SK-N-SH treated with all-trans-retinoic acid at 6 μM for 48 hours (cell line): ENCODE measurements at regions not wholly inside any gene's neighbourhood (a gene's known extent, or its start where the extent isn't known, plus 50 kb on each side); places are given as distances from the start of the nearest gene placed in this dataset.

Source experiments
- ATAC-seq: fragments of 200-7000 bp; cut with Tn5 transposase; 3 replicates; pipeline ENCODE4 v1.9.1; 2020; ENCODE audit warnings: mild to moderate bottlenecking, moderate library complexity
- ARNTL ChIP-seq: fragments of 450-650 bp; formaldehyde crosslinking; IDR thresholded peaks from 2 replicates; pipeline ENCODE4 v1.5.0; 2020; ENCODE audit warnings: low read depth, mild to moderate bottlenecking, moderate library complexity, borderline replicate concordance
- CSDC2 ChIP-seq: fragments of 250-450 bp; sonication (Bioruptor Pico); IDR thresholded peaks from 2 replicates; pipeline ENCODE4 v1.5.0; 2020; ENCODE audit warnings: mild to moderate bottlenecking, moderate library complexity
- ESRRG ChIP-seq: fragments of 250-450 bp; sonication (Bioruptor Pico); IDR thresholded peaks from 2 replicates; pipeline ENCODE4 v1.6.1; 2021; ENCODE audit warnings: mild to moderate bottlenecking
- GLIS3 ChIP-seq: fragments of 250-450 bp; sonication (Bioruptor Pico); IDR thresholded peaks from 2 replicates; pipeline ENCODE4 v1.5.0; 2020; ENCODE audit warnings: mild to moderate bottlenecking, moderate library complexity
- ISL1 ChIP-seq: fragments of 250-450 bp; sonication (Bioruptor Pico); IDR thresholded peaks from 2 replicates; pipeline ENCODE4 v2.1.2; 2022; ENCODE audit warnings: mild to moderate bottlenecking, moderate library complexity
- OSR1 ChIP-seq: fragments of 250-450 bp; sonication (Bioruptor Pico); IDR thresholded peaks from 2 replicates; pipeline ENCODE4 v1.8.0; 2022; ENCODE audit warnings: moderate library complexity, mild to moderate bottlenecking, inconsistent platforms
- PPARA ChIP-seq: fragments of 250-450 bp; sonication (Bioruptor Pico); IDR thresholded peaks from 2 replicates; pipeline ENCODE4 v1.5.0; 2020; ENCODE audit warnings: mild to moderate bottlenecking, borderline replicate concordance
- RARB ChIP-seq: fragments of 250-450 bp; sonication (Bioruptor Pico); IDR thresholded peaks from 2 replicates; pipeline ENCODE4 v1.8.0; 2021; ENCODE audit warnings: mild to moderate bottlenecking, moderate library complexity
- SNAI2 ChIP-seq: fragments of 250-450 bp; sonication (Bioruptor Pico); IDR thresholded peaks from 2 replicates; pipeline ENCODE4 v1.5.0; 2020; ENCODE audit warnings: mild to moderate bottlenecking, moderate library complexity
- TCF4 ChIP-seq: fragments of 250-450 bp; sonication (Bioruptor Pico); IDR thresholded peaks from 2 replicates; pipeline ENCODE4 v1.8.0; 2021; ENCODE audit warnings: mild to moderate bottlenecking, moderate library complexity, borderline replicate concordance
- TOX ChIP-seq: fragments of 250-450 bp; sonication (Bioruptor Pico); IDR thresholded peaks from 2 replicates; pipeline ENCODE4 v1.8.0; 2021; ENCODE audit warnings: mild to moderate bottlenecking, moderate library complexity, borderline replicate concordance
- ZC3H10 ChIP-seq: fragments of 250-450 bp; sonication (Bioruptor Pico); IDR thresholded peaks from 2 replicates; pipeline ENCODE4 v1.5.1; 2021; ENCODE audit warnings: mild to moderate bottlenecking, moderate library complexity
- ZFP3 ChIP-seq: fragments of 250-450 bp; sonication (Bioruptor Pico); IDR thresholded peaks from 2 replicates; pipeline ENCODE4 v1.5.0; 2020; ENCODE audit warnings: mild to moderate bottlenecking, moderate library complexity
- ZFP30 ChIP-seq: fragments of 450-650 bp; formaldehyde crosslinking; IDR thresholded peaks from 2 replicates; pipeline ENCODE4 v1.5.0; 2022; ENCODE audit warnings: mild to moderate bottlenecking, moderate library complexity
- ZNF565 ChIP-seq: fragments of 450-650 bp; formaldehyde crosslinking; conservative IDR thresholded peaks from 2 replicates; pipeline ENCODE4 v1.5.0; 2020; ENCODE audit warnings: low read depth, mild to moderate bottlenecking, moderate library complexity
- ZNF8 ChIP-seq: fragments of 450-650 bp; formaldehyde crosslinking; IDR thresholded peaks from 2 replicates; pipeline ENCODE4 v1.5.0; 2020; ENCODE audit warnings: mild to moderate bottlenecking, moderate library complexity
- TF ChIP-seq, protein P1 (sequence below): fragments of 250-450 bp; sonication (Bioruptor Pico); IDR thresholded peaks from 2 replicates; pipeline ENCODE4 v1.5.0; 2020; ENCODE audit warnings: mild to moderate bottlenecking, moderate library complexity
- TF ChIP-seq, protein P2 (sequence below): fragments of 250-450 bp; sonication (Bioruptor Pico); IDR thresholded peaks from 2 replicates; pipeline ENCODE4 v1.5.1; 2021; ENCODE audit warnings: mild to moderate bottlenecking, moderate library complexity
- TF ChIP-seq, protein P3 (sequence below): fragments of 250-450 bp; sonication (Bioruptor Pico); IDR thresholded peaks from 2 replicates; pipeline ENCODE4 v1.8.0; 2020; ENCODE audit warnings: mild to moderate bottlenecking, moderate library complexity, borderline replicate concordance
- TF ChIP-seq, protein P4 (sequence below): fragments of 250-450 bp; sonication (Bioruptor Pico); IDR thresholded peaks from 2 replicates; pipeline ENCODE4 v1.5.1; 2020; ENCODE audit warnings: low read depth, mild to moderate bottlenecking, moderate library complexity
- TF ChIP-seq, protein P5 (sequence below): fragments of 250-450 bp; sonication (Bioruptor Pico); IDR thresholded peaks from 2 replicates; pipeline ENCODE4 v1.8.0; 2021; ENCODE audit warnings: low read depth, mild to moderate bottlenecking, moderate library complexity, borderline replicate concordance

DNA sequence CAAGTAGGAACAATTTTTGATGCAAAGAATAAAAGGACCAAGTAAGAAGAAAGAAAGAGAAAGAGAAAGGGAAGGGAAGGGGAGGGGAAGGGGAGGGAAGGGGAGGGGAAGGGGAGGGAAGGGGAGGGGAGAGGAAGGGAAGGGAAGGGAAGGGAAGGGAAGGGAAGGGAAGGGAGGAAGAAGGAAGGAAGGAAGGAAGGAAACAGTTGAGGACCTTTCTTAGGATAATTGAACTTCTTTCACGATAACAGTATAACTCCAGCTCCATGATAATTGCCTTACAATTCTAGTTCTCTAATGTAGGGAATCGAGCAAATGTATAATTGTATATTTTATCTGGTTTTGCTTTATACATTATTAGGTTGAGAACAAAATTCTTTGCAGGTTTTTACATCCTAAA lies 556.2 kb upstream of the PCDH10 start:
- TF ChIP-seq ZNF8 (CRISPR knock-in tag): no peak
- TF ChIP-seq ISL1 (CRISPR knock-in tag): no peak
- no peak for ATAC-seq

DNA sequence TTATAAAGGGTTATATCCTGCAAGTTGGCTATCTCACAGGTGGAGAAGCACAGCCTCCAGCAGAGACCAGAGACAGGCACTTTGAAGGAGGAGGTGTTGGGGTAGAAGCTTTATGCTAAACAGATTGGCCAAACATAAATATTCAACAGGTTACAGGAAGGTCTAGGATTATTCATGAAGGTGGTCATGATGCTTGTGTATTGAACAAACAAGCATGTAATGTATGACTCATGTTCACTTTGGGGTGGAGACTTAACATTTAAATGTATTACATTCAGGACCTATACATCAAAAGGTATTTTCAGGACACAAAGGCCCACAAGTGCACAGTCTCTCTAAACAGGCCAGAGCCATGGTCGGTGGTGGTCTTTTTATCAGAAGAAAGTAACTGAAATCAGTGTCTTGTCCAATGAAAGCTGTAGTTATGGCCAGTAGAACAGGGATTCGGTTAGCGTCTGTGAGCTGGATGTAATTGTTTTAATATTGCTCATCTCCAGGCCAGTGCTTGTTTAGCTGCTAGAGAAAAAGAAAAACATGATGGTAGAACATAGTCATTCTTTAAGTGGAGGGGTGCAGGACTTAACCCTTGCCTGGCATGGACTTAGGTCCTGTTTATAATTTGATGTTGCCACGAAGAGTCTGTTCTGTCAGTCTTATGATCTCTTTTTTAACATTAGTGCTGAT lies 555.2 kb upstream of the PCDH10 start:
- ATAC-seq: no peak
- TF ChIP-seq, protein P1, sequence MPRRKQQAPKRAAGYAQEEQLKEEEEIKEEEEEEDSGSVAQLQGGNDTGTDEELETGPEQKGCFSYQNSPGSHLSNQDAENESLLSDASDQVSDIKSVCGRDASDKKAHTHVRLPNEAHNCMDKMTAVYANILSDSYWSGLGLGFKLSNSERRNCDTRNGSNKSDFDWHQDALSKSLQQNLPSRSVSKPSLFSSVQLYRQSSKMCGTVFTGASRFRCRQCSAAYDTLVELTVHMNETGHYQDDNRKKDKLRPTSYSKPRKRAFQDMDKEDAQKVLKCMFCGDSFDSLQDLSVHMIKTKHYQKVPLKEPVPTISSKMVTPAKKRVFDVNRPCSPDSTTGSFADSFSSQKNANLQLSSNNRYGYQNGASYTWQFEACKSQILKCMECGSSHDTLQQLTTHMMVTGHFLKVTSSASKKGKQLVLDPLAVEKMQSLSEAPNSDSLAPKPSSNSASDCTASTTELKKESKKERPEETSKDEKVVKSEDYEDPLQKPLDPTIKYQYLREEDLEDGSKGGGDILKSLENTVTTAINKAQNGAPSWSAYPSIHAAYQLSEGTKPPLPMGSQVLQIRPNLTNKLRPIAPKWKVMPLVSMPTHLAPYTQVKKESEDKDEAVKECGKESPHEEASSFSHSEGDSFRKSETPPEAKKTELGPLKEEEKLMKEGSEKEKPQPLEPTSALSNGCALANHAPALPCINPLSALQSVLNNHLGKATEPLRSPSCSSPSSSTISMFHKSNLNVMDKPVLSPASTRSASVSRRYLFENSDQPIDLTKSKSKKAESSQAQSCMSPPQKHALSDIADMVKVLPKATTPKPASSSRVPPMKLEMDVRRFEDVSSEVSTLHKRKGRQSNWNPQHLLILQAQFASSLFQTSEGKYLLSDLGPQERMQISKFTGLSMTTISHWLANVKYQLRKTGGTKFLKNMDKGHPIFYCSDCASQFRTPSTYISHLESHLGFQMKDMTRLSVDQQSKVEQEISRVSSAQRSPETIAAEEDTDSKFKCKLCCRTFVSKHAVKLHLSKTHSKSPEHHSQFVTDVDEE (CRISPR knock-in tag): no peak
- TF ChIP-seq TCF4 (CRISPR knock-in tag) (no peak), ARNTL (CRISPR knock-in tag) (no peak), ZNF565 (no peak), ZC3H10 (no peak), RARB (CRISPR knock-in tag) (no peak), ZNF8 (CRISPR knock-in tag) (no peak), OSR1 (CRISPR knock-in tag) (no peak), ZFP30 (no peak), ISL1 (CRISPR knock-in tag) (no peak), PPARA (CRISPR knock-in tag) (no peak), SNAI2 (CRISPR knock-in tag) (no peak), TOX (CRISPR knock-in tag) (no peak), ZFP3 (CRISPR knock-in tag) (no peak), GLIS3 (CRISPR knock-in tag) (no peak)
- TF ChIP-seq, protein P2, sequence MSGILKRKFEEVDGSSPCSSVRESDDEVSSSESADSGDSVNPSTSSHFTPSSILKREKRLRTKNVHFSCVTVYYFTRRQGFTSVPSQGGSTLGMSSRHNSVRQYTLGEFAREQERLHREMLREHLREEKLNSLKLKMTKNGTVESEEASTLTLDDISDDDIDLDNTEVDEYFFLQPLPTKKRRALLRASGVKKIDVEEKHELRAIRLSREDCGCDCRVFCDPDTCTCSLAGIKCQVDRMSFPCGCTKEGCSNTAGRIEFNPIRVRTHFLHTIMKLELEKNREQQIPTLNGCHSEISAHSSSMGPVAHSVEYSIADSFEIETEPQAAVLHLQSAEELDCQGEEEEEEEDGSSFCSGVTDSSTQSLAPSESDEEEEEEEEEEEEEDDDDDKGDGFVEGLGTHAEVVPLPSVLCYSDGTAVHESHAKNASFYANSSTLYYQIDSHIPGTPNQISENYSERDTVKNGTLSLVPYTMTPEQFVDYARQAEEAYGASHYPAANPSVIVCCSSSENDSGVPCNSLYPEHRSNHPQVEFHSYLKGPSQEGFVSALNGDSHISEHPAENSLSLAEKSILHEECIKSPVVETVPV (CRISPR knock-in tag): no peak
- TF ChIP-seq, protein P3, sequence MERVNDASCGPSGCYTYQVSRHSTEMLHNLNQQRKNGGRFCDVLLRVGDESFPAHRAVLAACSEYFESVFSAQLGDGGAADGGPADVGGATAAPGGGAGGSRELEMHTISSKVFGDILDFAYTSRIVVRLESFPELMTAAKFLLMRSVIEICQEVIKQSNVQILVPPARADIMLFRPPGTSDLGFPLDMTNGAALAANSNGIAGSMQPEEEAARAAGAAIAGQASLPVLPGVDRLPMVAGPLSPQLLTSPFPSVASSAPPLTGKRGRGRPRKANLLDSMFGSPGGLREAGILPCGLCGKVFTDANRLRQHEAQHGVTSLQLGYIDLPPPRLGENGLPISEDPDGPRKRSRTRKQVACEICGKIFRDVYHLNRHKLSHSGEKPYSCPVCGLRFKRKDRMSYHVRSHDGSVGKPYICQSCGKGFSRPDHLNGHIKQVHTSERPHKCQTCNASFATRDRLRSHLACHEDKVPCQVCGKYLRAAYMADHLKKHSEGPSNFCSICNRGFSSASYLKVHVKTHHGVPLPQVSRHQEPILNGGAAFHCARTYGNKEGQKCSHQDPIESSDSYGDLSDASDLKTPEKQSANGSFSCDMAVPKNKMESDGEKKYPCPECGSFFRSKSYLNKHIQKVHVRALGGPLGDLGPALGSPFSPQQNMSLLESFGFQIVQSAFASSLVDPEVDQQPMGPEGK (CRISPR knock-in tag): no peak
- TF ChIP-seq, protein P4, sequence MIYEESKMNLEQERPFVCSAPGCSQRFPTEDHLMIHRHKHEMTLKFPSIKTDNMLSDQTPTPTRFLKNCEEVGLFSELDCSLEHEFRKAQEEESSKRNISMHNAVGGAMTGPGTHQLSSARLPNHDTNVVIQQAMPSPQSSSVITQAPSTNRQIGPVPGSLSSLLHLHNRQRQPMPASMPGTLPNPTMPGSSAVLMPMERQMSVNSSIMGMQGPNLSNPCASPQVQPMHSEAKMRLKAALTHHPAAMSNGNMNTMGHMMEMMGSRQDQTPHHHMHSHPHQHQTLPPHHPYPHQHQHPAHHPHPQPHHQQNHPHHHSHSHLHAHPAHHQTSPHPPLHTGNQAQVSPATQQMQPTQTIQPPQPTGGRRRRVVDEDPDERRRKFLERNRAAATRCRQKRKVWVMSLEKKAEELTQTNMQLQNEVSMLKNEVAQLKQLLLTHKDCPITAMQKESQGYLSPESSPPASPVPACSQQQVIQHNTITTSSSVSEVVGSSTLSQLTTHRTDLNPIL (CRISPR knock-in tag): no peak

DNA sequence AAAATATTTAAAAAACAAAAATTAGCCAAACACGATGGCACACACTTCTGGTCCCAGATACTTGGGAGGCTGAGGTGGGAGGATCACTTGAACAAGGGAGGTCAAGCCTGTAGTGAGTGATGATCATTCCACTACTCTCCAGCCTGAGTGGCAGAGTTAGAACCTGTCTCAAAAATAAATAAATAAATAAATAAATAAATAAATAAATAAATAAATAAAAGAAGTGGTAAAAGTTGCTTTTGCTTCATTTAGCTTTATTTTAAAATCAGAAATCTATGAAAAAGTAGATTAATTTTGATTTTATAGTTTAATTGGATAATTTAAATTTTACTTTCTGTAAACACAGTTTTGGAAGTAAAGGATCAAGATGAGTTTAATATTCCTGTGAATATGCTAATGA lies 552.9 kb upstream of the PCDH10 start:
- TF ChIP-seq ESRRG: no peak
- no peak for TF ChIP-seq ZNF8 (CRISPR knock-in tag)
- TF ChIP-seq PPARA (CRISPR knock-in tag): no peak
- TF ChIP-seq SNAI2 (CRISPR knock-in tag): no peak
- TF ChIP-seq CSDC2 (CRISPR knock-in tag): no peak
- TF ChIP-seq ARNTL (CRISPR knock-in tag): no peak
- TF ChIP-seq, protein P5, sequence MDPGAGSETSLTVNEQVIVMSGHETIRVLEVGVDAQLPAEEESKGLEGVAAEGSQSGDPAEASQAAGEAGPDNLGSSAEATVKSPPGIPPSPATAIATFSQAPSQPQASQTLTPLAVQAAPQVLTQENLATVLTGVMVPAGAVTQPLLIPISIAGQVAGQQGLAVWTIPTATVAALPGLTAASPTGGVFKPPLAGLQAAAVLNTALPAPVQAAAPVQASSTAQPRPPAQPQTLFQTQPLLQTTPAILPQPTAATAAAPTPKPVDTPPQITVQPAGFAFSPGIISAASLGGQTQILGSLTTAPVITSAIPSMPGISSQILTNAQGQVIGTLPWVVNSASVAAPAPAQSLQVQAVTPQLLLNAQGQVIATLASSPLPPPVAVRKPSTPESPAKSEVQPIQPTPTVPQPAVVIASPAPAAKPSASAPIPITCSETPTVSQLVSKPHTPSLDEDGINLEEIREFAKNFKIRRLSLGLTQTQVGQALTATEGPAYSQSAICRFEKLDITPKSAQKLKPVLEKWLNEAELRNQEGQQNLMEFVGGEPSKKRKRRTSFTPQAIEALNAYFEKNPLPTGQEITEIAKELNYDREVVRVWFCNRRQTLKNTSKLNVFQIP (CRISPR knock-in tag): no peak
- TF ChIP-seq RARB (CRISPR knock-in tag): no peak
- TF ChIP-seq, protein P1 (CRISPR knock-in tag): no peak
- no peak for TF ChIP-seq TOX (CRISPR knock-in tag)
- TF ChIP-seq GLIS3 (CRISPR knock-in tag): no peak
- TF ChIP-seq ISL1 (CRISPR knock-in tag): no peak
- no peak for ATAC-seq
